Amniotic epithelial cell (primary cell): ENCODE measurements at regions not wholly inside any gene's neighbourhood (a gene's known extent, or its start where the extent isn't known, plus 50 kb on each side); places are given as distances from the start of the nearest gene placed in this dataset.
"Not testable (repeated sequence)": the region's sequence is repeated elsewhere in the genome, so short reads cannot be mapped to it uniquely, and the experiment has no call there.

Experiments used
- DNase-seq: peaks from one replicate; pipeline ENCODE4 v3.0.0-alpha.2; 2010; ENCODE audit warnings: low read depth

DNA sequence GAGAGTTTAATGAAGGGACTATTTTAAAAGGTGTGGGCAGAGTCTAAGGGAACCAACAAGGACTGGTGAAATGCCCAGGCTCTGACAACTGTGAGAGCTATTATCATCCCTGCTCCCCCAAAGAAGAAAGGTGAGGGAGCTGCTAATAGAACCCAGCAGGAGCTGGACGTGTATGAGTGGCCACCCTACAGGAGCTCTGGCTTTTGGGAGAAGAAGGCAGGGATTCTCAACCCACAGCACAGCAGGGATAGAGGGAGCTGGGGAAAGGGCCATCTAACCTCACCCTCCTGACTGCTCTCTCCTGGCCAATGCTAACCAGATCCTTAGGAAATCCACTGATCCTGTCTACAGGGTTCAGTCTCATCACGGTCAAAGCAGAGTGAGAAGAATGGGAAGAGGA lies 57.1 kb downstream of the GRIN2B start:
- DNase-seq, result no peak

DNA sequence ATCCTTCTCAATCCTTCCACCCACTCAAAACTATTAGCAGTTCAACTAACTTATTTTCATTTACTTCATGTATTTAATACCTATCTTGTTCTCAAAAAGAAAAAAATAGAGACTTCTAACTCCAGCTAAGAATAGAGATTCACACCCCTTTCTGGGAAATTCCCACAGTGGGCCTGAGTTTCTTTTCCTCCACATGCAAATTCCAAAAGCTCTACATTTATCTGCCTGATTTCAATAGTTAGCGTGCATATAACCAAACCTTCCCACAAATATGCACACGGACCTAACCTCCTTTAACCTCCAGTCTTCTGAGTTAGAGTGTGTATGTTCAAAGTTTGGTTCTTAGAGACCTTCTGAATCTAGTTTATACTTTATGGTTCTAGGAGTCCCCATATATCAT lies 62.5 kb downstream of the GRIN2B start:
- no peak for DNase-seq

DNA sequence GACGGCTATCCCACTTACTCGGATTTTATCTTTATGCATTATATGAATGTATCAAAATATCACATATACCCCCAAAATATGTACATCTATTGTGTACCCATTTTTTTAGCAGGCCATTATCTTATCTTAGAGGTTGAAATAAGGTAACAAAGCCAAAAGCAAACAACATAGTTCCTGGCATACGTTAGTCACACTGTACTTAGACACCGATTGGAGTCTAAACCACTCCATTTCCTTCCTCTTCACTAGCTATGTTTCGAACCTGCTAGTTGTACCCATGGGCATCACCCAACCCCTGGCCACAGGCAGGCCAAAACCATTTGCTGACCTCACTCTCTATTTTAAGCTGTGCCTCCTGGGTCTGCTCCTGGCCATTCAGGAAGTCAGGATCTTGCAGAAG lies 66.3 kb downstream of the GRIN2B start:
- no peak for DNase-seq

DNA sequence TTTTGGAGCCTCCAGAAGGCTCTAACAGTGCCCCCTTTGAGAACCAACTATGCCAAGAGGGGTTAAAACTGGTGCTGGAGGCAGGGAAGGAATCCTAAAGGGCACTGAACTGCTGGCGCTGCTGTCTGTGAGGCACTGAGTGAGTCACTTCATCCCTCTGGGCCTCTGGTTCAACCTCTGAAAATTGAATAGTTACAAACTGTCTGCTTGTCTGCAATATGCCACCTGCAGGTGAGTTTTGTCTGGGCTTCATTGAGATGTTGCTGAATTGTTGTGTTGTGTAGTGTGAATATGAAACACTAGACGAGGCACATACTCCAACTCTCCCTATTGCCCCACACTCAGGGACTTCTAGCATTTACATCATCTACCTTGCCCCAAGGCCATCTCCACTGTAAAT lies 68.0 kb downstream of the GRIN2B start:
- no peak for DNase-seq

DNA sequence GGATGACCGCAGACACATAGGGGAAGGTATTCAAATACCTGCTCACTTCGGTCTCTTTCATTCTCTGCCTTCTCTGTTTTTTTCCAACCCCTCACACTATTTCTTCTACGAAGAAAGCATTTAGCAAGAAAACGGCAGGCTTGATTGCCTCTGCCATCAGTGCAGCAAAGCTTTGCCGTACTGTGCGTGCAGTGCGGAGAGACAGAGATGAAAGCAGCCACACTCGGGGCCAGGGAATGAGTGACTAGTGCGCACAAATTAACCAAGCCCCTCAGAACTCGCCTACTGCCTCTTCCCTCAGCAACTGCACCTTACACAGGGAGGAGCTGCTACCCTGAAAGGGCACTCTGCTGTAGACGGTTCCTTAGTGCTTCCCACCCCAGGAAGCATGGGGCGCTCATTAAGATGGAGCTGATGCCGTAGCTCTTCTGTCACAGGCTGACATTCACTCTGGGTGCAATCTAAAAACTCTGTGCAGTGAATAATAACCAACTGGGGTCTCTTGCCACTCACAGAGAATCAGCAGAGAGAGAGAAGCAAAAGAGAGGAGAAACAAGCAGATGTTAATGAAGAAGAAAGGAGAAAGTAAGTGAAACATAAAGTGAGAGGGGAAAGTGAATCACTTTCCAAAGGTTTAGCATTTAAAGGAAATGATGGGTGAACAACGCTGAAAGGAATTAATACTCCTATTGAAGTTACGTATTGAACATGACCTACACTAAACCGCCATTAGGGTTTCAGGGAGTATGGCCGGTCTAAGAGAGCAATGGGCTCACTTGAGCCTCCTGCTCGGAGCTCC lies 69.4 kb downstream of the GRIN2B start:
- no peak for DNase-seq

DNA sequence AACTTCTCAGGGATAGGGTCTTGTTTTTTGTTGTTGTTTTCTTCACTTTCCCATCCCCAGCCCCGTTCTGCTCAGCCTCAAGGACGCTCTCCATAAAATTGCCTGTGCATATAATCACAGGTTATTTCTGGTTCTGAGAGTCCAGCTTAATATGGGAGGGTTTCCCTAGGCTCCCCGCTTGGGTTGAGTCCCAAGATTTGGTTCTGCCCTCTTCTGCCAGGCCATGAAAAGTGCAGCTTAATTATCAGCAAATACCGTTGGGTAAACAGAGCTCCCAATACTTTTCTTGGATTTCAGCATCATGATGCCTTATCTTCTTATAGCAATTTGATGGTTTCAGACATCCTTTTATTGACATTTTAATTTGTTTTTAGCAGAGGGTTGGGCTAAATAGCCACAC lies 75.6 kb downstream of the GRIN2B start:
- DNase-seq, result no peak

DNA sequence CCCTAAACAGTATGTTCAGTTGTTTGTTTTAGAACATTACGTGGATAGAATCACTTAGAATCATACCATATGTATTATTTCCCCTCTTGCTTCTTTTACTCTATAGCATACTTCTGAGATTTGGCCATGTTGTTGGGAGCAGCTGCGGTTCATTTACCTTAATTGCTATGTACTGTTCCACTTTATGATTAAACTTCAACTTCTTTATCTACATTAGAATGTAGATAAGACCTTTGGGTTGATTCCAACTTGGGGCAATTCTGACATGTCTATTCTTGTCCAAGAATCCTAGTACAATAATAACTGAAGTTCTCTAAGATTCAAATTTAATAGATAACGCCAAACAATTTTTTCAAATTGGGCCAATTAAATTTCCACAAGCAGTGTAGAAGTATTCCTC lies 80.7 kb downstream of the GRIN2B start:
- no peak for DNase-seq

DNA sequence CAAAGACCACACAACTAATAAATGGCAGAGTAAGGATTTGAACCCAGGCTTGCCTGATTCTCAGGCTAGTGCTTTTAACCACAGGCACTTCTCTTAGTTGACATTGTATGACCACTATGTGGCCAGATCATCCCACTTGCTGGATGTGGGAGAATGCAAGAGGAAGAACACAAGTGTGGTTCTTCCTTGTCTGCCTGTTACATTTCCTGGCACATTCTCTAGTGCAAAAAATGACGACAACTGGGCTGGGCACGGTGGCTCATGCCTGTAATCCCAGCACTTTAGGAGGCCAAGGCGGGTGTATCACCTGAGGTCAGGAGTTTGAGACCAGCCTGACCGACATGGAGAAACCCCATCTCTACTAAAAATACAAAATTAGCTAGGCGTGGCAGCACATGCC lies 83.0 kb downstream of the GRIN2B start:
- DNase-seq, result not testable (repeated sequence)

DNA sequence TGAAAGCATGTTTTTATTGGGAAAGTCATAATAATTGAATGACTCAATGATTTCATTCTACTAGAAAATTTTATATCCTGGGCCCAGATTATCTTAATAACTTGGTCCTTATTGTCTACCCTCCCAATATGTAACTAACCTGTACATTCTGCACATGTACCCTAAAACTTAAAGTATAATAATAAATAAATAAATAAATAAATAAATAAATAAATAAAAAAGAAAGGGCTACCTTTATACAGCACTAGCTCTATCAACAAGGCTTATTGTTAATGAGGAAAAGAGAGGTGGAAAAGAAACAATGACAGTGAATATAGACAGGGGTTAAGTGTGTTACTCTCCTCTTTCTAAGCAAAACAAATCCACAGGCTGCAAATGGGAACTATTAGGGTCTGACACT lies 83.6 kb downstream of the GRIN2B start:
- no peak for DNase-seq

DNA sequence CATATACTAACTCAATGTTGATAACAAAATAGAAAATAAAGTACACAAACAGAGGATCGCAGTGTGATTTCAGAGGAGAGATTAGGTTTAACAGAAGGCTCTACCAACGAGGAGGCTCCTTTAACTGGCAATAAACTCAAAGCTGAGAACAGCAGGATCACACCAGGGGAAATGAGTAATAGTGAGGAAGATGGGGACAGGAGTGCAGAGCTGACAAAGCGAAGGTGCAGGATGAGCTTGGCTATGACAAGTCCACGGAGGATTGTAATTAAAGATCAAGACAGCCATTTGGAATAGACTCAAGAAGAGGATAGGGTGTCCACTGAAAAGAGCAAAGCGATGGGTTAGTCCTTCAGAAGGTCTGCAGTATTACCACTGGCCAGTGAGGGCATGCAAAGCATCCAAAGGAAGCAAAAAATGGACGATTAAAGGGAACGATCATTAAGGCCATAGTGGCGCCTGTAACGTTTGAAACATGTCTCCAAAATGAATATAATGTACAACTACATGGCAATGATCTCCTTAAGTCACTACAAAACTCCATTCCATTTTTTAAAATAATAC lies 85.3 kb downstream of the GRIN2B start:
- DNase-seq, result no peak

DNA sequence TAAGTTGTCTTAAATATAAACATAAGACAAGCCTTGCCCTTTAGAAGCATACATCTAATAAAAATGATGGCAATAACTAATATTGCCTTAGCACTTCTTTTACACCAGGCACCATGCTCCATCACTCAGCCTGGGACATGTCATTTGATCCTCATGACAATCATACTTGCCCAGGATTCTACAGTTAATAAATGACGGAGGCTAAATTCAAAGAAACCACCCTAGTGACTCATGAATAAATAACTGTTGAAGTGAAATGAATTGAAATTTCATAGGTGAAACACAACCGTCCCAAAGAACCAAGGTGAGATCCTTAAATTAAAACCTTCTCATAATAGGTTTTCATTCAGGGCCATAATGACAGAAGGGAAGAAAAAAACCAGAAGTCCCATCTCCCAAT lies 89.5 kb downstream of the GRIN2B start:
- no peak for DNase-seq

DNA sequence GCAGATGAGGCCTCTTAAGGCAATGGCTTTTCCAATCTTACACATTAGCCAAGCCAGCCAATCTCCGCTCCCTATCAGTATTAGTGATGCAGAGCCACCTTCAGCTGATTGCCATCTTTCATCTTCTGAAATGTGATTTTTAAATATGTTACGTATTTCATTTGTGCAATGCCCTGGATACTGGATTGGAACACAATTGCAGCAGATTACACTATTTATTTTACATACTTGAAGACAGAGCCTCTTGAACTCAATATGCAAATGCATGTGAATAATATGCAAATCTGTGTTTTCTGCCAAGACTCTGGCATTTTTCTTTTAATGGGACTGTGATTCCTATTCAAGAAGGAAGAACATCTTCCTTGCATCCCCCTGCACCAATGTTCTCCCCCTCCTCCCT lies 90.5 kb downstream of the GRIN2B start:
- DNase-seq, result no peak

DNA sequence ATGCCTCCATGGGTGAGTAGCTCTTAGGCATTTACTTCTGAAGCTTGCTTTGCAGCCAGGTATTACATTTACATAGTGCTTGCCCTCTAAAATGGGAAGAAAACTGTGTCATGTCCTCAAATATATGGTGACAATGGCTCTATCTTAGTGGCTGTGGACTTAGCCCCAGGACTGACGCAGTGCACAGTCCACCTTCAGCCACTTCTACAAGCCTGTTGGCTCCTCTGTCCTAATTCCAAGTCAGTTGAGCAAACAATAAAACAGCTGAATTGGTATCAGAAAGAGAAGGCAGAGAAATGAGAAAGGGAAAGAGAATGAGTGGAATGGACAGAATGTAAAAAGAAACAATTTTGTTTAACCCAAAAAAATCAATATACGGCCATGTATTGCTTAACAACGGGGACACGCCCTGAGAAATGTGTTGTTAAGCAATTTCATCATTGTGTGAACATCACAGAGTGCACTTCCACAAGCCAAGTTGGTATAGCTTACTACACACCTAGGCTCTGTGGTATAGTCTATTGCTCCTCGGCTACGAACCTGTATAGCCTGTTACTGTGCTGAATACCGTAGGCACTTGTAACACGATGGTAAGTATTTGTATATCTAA lies 93.5 kb downstream of the GRIN2B start:
- no peak for DNase-seq

DNA sequence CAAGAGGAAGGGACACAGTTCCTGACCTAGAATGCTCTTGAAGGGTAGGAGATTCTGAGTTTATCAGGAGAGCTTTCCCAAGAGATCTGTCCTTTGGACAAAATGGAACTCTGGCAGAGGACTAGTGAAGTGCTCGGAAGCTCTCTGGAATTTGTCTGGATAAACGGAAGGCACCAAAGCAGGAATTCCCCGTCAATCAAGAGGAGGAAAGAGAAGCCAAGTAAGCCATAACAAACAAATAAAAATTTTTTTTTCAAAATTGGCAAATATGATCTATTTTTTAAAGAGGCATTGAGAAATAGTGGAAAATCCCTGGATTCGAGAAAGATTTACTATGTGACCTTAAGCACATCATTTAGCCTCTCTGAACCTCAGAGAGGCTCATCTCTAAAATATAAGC lies 99.2 kb downstream of the GRIN2B start:
- no peak for DNase-seq

DNA sequence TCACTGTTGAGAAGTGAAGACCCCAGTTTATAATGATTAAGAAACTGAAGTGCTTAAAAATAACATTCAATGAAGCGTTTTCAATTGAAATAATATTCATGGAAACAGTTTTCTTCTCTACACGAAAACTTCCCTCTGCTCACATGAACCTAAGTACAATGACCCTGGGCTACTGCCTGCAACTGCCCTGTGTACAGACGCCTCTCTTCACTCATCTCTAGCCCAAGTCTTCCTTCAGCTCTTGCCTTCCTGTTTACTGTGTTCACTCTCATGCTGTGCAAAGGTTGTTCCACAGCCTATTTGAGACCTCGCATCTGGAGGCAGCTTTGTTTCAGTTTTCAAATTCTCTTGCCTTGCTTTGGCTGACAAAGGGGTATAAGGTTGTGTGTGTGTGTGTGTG lies 100.8 kb downstream of the GRIN2B start:
- no peak for DNase-seq

DNA sequence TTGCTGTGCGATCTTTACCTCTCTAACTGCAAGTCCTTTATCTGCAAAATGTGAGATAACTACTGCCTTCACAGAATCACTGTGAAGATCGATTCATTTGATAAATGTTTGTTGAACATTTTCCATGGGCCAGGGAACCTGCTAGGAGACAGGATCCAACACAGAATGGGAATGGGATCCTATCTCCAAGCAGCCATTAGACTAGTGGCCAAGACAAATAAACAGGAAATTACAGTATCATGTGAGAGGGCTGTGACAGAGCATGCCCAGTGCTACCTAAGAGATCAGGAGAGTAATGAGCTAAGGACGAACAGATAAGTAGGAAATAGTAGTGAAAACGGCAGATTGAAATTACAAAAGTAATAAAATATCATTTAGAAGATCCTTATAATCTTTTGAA lies 105.7 kb downstream of the GRIN2B start:
- no peak for DNase-seq

DNA sequence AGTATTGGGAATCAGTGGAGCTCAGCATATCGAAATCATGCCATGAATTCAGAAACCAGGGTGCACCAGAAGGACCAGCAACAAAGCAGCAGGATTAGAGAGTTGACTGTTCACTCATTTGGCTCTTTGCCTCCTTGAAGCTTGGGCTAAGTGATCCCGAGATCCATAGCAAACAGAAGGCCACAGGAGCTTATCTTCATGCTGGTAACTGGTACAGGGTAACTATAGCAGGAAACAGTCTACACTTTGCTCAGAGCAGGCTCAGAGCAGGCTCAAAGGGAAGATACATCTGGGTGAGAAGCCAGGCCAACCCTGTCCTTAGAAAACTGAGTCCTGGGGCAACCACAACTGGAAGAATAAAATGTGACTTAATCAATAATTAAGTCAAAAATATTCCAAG lies 111.1 kb downstream of the GRIN2B start:
- DNase-seq, result no peak

DNA sequence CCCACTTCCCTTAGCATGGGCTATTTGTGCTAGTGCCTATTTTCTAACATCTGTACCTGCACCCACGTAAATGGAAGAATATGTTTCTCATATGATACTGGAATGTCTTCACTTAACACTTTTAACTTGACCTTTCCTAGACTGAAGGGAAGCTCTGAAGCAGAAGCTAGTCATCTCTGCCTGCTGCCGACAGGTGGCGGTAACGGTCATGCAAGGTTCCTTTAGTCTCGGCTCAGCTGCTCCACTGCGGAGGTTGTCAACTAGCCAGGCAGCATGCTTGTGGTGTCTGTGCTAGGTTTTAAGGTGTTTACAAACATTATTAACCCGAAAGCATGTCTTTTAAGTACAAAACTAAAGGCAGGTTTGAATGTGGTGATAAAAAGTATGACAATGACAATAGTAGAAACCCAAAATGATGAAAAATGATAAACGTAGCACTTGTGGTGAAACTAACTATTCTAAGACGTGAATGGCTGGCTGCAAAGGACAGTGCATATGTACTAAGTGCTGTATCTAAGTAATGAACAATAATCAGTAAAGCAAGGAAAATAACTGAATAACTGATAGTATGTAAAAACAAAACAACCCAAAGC lies 117.2 kb downstream of the GRIN2B start:
- DNase-seq, result peak; percentile 27

DNA sequence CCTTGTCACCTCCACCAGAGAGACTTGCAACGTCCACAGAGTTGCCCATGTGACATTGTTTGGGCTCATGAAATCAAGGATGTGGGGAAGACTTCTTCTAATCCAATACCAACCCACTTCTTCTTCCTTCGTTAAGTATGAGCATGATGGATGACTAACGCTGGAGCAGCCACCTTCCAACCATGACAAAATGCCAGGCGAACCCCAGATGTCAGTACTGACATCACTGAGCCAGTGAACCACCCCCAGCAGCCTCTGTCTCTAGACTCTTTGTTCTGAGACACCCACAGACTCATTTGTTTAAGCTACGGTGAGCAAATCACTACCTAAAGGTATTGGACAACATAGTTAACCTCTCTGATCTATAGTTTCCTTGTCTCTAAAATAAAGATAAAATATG lies 123.7 kb downstream of the GRIN2B start:
- DNase-seq, result no peak

DNA sequence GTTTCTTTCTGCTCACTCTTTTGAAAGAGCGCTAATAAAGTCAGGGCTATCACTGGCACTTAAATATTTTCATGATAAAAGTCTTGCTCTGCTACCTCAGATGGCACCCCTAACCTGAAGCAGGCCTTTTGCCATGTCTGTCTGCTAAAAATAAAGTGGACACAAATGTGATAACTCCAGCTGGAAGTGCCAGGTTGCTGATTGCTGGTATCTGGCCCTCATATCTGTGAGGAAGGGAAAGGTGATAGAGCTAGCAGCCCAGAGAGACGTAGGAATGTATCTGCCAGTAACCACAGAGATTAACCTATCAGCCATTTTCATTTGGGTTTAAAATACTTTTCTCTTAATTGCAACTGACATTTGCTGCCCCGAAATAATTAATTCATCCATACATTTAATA lies 127.9 kb downstream of the GRIN2B start:
- DNase-seq, result no peak

DNA sequence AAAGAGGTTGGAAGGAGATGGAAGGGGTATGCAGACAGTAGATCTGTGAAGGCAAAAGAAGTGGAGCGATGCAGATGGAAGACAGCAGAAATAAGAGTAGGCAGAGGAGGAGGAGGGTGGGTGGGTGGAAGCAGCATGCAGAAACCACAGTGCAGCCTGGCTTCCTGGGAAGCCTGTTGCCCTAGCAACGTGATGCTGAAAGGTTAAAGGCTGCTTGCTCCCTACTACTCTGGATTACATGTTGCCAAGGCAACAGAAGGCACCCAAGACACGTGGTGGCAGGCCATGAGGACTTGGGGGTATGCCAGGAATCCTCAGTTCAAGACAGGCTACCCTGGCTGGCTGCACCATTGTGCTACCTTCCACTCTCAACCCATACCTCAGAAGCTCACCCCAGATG lies 129.6 kb downstream of the GRIN2B start:
- no peak for DNase-seq

DNA sequence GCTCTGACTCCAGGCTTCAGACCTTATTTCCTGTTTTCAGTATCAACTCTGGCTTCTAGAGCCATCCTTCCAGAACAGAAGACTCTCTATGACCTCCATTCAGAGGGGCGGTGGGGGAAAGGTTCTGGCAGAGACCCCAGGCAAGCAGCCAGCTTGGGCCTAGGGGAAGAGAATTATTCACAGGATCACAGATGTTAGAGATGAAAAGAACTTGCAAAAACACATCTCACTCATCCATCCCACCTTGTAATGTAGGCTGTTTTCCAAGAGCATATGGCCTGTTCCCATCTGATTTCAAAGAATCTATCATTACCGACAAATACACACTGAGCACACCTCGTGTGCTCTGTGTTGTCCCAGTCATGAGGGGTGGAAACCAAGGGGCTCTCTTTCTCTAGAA lies 131.9 kb downstream of the GRIN2B start:
- DNase-seq, result no peak

DNA sequence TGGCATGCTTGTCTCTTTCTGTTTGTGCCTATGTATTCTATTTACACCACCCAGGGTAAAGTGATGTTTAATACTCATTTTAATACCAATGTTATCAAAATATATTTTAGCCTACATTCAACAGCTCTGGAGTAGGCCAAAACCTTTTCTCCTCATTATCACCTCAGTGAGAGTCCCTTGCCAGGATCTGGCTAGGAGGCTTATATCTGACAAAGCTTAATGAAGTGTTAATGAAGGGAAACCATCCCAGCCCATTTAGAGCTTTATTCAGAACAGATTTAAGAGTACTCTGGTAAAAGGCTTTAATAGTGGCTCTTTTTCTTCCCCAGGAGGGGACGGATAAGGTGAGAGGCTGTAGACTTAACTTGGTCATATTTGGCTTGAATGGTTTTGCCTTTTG lies 137.6 kb downstream of the GRIN2B start:
- no peak for DNase-seq
